BJ (cell line): ENCODE measurements at regions not wholly inside any gene's neighbourhood (a gene's known extent, or its start where the extent isn't known, plus 50 kb on each side); places are given as distances from the start of the nearest gene placed in this dataset.

Experiments
- CTCF ChIA-PET: fragments of 350-600 bp; formaldehyde crosslinking; extraction: SDS; loops from one replicate; lab custom pipeline; 2021; ENCODE audit warnings: antibody characterized with exemption, inconsistent platforms; lab: Yijun Ruan, JAX
- POLR2A ChIA-PET: fragments of 300-600 bp; sonication (Branson Sonifier 250); formaldehyde crosslinking; extraction: SDS; loops from one replicate; lab custom pipeline; 2021; ENCODE audit warnings: antibody characterized with exemption; lab: Charles Lee
- DNase-seq: peaks from one replicate; pipeline ENCODE4 v3.0.0-alpha.2; 2011; ENCODE audit warnings: low read depth
- H3K27me3 ChIP-seq: 2 replicates; pipeline ENCODE4 v1.6.0; 2011; ENCODE audit warnings: low read length; ENCODE audit not compliant: control insufficient read depth, insufficient read depth
- H3K36me3 ChIP-seq: 2 replicates; pipeline ENCODE4 v1.5.1; 2011; ENCODE audit warnings: low read length; ENCODE audit not compliant: control insufficient read depth, insufficient read depth
- H3K4me3 ChIP-seq: 2 replicates; pipeline ENCODE4 v1.5.1; 2011; ENCODE audit warnings: low read depth, mild to moderate bottlenecking, control low read depth, low read length
- CTCF ChIP-seq: IDR thresholded peaks from 2 replicates; pipeline ENCODE4 v1.5.1; 2011; ENCODE audit warnings: low read depth, mild to moderate bottlenecking, control low read depth, inconsistent platforms, low read length, moderate library complexity; ENCODE audit not compliant: insufficient read depth

GRCh38 chr10:8817299-8817698 lies 762.8 kb downstream of the GATA3 start:
- no peaks in the 10 kb centered on the region for H3K27me3 ChIP-seq
- ChIA-PET POLR2A (no interaction called here), CTCF (no interaction called here)
- no peak overlapping the region for H3K4me3 ChIP-seq
- no peak for DNase-seq
- TF ChIP-seq CTCF: no peak
- no peaks in the 10 kb centered on the region for H3K36me3 ChIP-seq

- ChIA-PET CTCF (no interaction called here), POLR2A (no interaction called here)
- Histone ChIP-seq H3K4me3 (no peak overlapping the region), H3K27me3 (no peaks in the 10 kb centered on the region), H3K36me3 (no peaks in the 10 kb centered on the region)
- DNase-seq: no peak
- no peak for TF ChIP-seq CTCF
These were observed 771.1 kb downstream of the GATA3 start for GRCh38 chr10:8825611-8826010.

- ChIA-PET POLR2A (no interaction called here), CTCF (no interaction called here)
- no peak for TF ChIP-seq CTCF
- no peaks in the 10 kb centered on the region for H3K36me3 ChIP-seq
- no peak for DNase-seq
- no peak overlapping the region for H3K4me3 ChIP-seq
- H3K27me3 ChIP-seq: no peaks in the 10 kb centered on the region
These were observed 775.1 kb downstream of the GATA3 start for GRCh38 chr10:8829592-8829991.

- DNase-seq: no peak
- CTCF ChIA-PET: no interaction called here
- Histone ChIP-seq H3K27me3 (no peaks in the 10 kb centered on the region), H3K4me3 (no peak overlapping the region), H3K36me3 (no peaks in the 10 kb centered on the region)
- POLR2A ChIA-PET: no interaction called here
- no peak for TF ChIP-seq CTCF
These were observed 775.6 kb downstream of the GATA3 start for GRCh38 chr10:8830048-8830447.

GRCh38 chr10:8830876-8831275 lies 776.4 kb downstream of the GATA3 start:
- CTCF ChIA-PET: no interaction called here

More at GRCh38 chr10:8830876-8831275, 776.4 kb downstream of the GATA3 start:
- H3K36me3 ChIP-seq: no peaks in the 10 kb centered on the region
- no peak overlapping the region for H3K4me3 ChIP-seq
- DNase-seq: no peak
- H3K27me3 ChIP-seq: no peaks in the 10 kb centered on the region
- no peak for TF ChIP-seq CTCF
- POLR2A ChIA-PET: no interaction called here
